IPS-18a (cell line): ENCODE measurements at regions not wholly inside any gene's neighbourhood (a gene's known extent, or its start where the extent isn't known, plus 50 kb on each side); places are given as distances from the start of the nearest gene placed in this dataset.

Source experiments
- H3K27ac ChIP-seq: one replicate; pipeline ENCODE4 v1.5.1; 2013; ENCODE audit warnings: low read length
- H3K27me3 ChIP-seq: one replicate; pipeline ENCODE4 v1.6.1; 2013; ENCODE audit warnings: mild to moderate bottlenecking, low read length; ENCODE audit not compliant: control insufficient read depth, insufficient read depth
- H3K36me3 ChIP-seq: one replicate; pipeline ENCODE4 v1.6.1; 2013; ENCODE audit warnings: low read depth, low read length; ENCODE audit not compliant: control insufficient read depth
- H3K4me1 ChIP-seq: one replicate; pipeline ENCODE4 v1.6.1; 2013; ENCODE audit warnings: low read depth, low read length; ENCODE audit not compliant: control insufficient read depth
- H3K4me3 ChIP-seq: one replicate; pipeline ENCODE4 v1.5.1; 2013; ENCODE audit warnings: low read length
- H3K9ac ChIP-seq: one replicate; pipeline ENCODE4 v1.6.1; 2013; ENCODE audit warnings: mild to moderate bottlenecking, low read length, moderate library complexity
- H3K9me3 ChIP-seq: one replicate; pipeline ENCODE4 v1.6.1; 2013; ENCODE audit warnings: low read depth, low read length; ENCODE audit not compliant: control insufficient read depth

- H3K4me1 ChIP-seq: peaks cover 23% of the 10 kb centered on the region
- H3K36me3 ChIP-seq: no peaks in the 10 kb centered on the region
- H3K4me3 ChIP-seq: no peak overlapping the region
- H3K27ac ChIP-seq: no peak overlapping the region
- H3K9ac ChIP-seq: no peak overlapping the region
- peaks cover 6% of the 10 kb centered on the region for H3K27me3 ChIP-seq
- no peaks in the 10 kb centered on the region for H3K9me3 ChIP-seq
Measured at GRCh38 chr11:134475951-134476350, 63.9 kb upstream of the B3GAT1 start.

- no peak overlapping the region for H3K27ac ChIP-seq
- peaks cover 23% of the 10 kb centered on the region for H3K4me1 ChIP-seq
- H3K4me3 ChIP-seq: no peak overlapping the region
- H3K27me3 ChIP-seq: peaks cover 6% of the 10 kb centered on the region
- H3K9me3 ChIP-seq: no peaks in the 10 kb centered on the region
- H3K36me3 ChIP-seq: no peaks in the 10 kb centered on the region
- no peak overlapping the region for H3K9ac ChIP-seq
Measured at GRCh38 chr11:134474942-134475341, 62.9 kb upstream of the B3GAT1 start.

GRCh38 chr11:134474070-134474860 is 62.2 kb upstream of the B3GAT1 start:
- Histone ChIP-seq H3K9me3 (no peaks in the 10 kb centered on the region), H3K27ac (no peak overlapping the region), H3K4me1 (peaks cover 23% of the 10 kb centered on the region), H3K9ac (no peak overlapping the region), H3K36me3 (no peaks in the 10 kb centered on the region), H3K4me3 (no peak overlapping the region), H3K27me3 (peaks cover 6% of the 10 kb centered on the region)

GRCh38 chr11:134471716-134472455 is 59.8 kb upstream of the B3GAT1 start:
- peaks cover 3% of the 10 kb centered on the region for H3K4me1 ChIP-seq
- H3K4me3 ChIP-seq: no peak overlapping the region
- no peak overlapping the region for H3K27ac ChIP-seq
- H3K9me3 ChIP-seq: no peaks in the 10 kb centered on the region
- H3K9ac ChIP-seq: no peak overlapping the region
- H3K27me3 ChIP-seq: peaks cover 11% of the 10 kb centered on the region
- no peaks in the 10 kb centered on the region for H3K36me3 ChIP-seq

GRCh38 chr11:134471087-134471715 is 59.2 kb upstream of the B3GAT1 start:
- H3K9me3 ChIP-seq: no peaks in the 10 kb centered on the region
- H3K27ac ChIP-seq: no peak overlapping the region
- peaks cover 14% of the 10 kb centered on the region for H3K27me3 ChIP-seq
- no peak overlapping the region for H3K4me3 ChIP-seq
- no peak overlapping the region for H3K9ac ChIP-seq
- peaks cover 1% of the 10 kb centered on the region for H3K4me1 ChIP-seq
- no peaks in the 10 kb centered on the region for H3K36me3 ChIP-seq

GRCh38 chr11:134470238-134470637 is 58.2 kb upstream of the B3GAT1 start:
- H3K9ac ChIP-seq: no peak overlapping the region
- H3K36me3 ChIP-seq: no peaks in the 10 kb centered on the region
- H3K4me1 ChIP-seq: peaks cover 7% of the 10 kb centered on the region
- no peak overlapping the region for H3K4me3 ChIP-seq
- peaks cover 24% of the 10 kb centered on the region for H3K27me3 ChIP-seq
- H3K9me3 ChIP-seq: no peaks in the 10 kb centered on the region
- H3K27ac ChIP-seq: no peak overlapping the region

GRCh38 chr11:134469627-134470026 is 57.6 kb upstream of the B3GAT1 start:
- H3K4me3 ChIP-seq: no peak overlapping the region
- no peaks in the 10 kb centered on the region for H3K36me3 ChIP-seq
- peaks cover 7% of the 10 kb centered on the region for H3K4me1 ChIP-seq
- no peak overlapping the region for H3K27ac ChIP-seq
- no peaks in the 10 kb centered on the region for H3K9me3 ChIP-seq
- H3K27me3 ChIP-seq: peaks cover 30% of the 10 kb centered on the region
- no peak overlapping the region for H3K9ac ChIP-seq

GRCh38 chr11:134468796-134469195 is 56.8 kb upstream of the B3GAT1 start:
- peaks cover 30% of the 10 kb centered on the region for H3K27me3 ChIP-seq
- H3K4me3 ChIP-seq: no peak overlapping the region
- no peak overlapping the region for H3K9ac ChIP-seq
- no peaks in the 10 kb centered on the region for H3K9me3 ChIP-seq
- H3K4me1 ChIP-seq: peaks cover 10% of the 10 kb centered on the region
- no peak overlapping the region for H3K27ac ChIP-seq
- H3K36me3 ChIP-seq: no peaks in the 10 kb centered on the region

- no peak overlapping the region for H3K27ac ChIP-seq
- no peaks in the 10 kb centered on the region for H3K9me3 ChIP-seq
- H3K36me3 ChIP-seq: no peaks in the 10 kb centered on the region
- H3K4me1 ChIP-seq: peaks cover 10% of the 10 kb centered on the region
- peaks cover 30% of the 10 kb centered on the region for H3K27me3 ChIP-seq
- no peak overlapping the region for H3K4me3 ChIP-seq
- H3K9ac ChIP-seq: no peak overlapping the region
Measured at GRCh38 chr11:134468081-134468668, 56.1 kb upstream of the B3GAT1 start.

- Histone ChIP-seq H3K4me1 (peaks cover 10% of the 10 kb centered on the region), H3K4me3 (no peak overlapping the region), H3K36me3 (no peaks in the 10 kb centered on the region)
Measured at GRCh38 chr11:134466610-134467567, 54.8 kb upstream of the B3GAT1 start.

More at GRCh38 chr11:134466610-134467567, 54.8 kb upstream of the B3GAT1 start:
- Histone ChIP-seq H3K27ac (no peak overlapping the region), H3K27me3 (peaks cover 30% of the 10 kb centered on the region), H3K9ac (no peak overlapping the region), H3K9me3 (no peaks in the 10 kb centered on the region)
